ENCODE measurements at regions not wholly inside any gene's neighbourhood (a gene's known extent, or its start where the extent isn't known, plus 50 kb on each side); places are given as distances from the start of the nearest gene placed in this dataset.
"Not testable (repeated sequence)": the region's sequence is repeated elsewhere in the genome, so short reads cannot be mapped to it uniquely, and the experiment has no call there.

DNA sequence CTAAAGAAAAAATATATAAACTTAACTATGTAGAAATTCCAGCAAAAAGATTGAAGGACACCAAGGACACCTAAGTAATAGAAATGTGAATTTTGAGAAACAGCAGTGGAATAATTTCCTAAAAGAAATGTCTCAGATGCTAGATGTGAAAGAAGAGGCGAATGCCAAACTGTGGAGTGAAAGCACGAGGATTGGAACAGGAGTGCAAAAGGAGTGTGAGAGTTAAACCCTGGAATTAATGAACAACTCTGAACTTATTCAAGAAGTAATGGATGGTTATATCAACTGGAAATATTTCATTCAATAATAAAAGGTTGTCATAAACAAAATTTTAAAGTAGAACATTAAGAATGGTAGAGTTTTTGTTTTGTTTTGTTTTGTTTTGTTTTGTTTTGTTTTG is 78.5 kb upstream of the SGIP1 start:
- TF ChIP-seq, protein P1, sequence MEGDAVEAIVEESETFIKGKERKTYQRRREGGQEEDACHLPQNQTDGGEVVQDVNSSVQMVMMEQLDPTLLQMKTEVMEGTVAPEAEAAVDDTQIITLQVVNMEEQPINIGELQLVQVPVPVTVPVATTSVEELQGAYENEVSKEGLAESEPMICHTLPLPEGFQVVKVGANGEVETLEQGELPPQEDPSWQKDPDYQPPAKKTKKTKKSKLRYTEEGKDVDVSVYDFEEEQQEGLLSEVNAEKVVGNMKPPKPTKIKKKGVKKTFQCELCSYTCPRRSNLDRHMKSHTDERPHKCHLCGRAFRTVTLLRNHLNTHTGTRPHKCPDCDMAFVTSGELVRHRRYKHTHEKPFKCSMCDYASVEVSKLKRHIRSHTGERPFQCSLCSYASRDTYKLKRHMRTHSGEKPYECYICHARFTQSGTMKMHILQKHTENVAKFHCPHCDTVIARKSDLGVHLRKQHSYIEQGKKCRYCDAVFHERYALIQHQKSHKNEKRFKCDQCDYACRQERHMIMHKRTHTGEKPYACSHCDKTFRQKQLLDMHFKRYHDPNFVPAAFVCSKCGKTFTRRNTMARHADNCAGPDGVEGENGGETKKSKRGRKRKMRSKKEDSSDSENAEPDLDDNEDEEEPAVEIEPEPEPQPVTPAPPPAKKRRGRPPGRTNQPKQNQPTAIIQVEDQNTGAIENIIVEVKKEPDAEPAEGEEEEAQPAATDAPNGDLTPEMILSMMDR (IDR thresholded peaks at IDR 0.05; ENCODE audit: poor library complexity, severe bottlenecking), result no peak
- DNase-seq (ENCODE audit: low spot score), result no peak
- Histone ChIP-seq H3K4me1 (ENCODE audit: insufficient read depth, poor library complexity, severe bottlenecking) (no peaks in the 10 kb centered on the region), H3K4me3 (ENCODE audit: severe bottlenecking) (no peak overlapping the region), H3K27me3 (ENCODE audit: insufficient read depth, poor library complexity, severe bottlenecking) (no peaks in the 10 kb centered on the region), H3K27ac (ENCODE audit: poor library complexity, severe bottlenecking) (no peak overlapping the region), H3K9me3 (ENCODE audit: severe bottlenecking) (no peaks in the 10 kb centered on the region), H3K36me3 (ENCODE audit: low read depth) (no peaks in the 10 kb centered on the region)
- no peak for ATAC-seq (ENCODE audit: low read depth)

DNA sequence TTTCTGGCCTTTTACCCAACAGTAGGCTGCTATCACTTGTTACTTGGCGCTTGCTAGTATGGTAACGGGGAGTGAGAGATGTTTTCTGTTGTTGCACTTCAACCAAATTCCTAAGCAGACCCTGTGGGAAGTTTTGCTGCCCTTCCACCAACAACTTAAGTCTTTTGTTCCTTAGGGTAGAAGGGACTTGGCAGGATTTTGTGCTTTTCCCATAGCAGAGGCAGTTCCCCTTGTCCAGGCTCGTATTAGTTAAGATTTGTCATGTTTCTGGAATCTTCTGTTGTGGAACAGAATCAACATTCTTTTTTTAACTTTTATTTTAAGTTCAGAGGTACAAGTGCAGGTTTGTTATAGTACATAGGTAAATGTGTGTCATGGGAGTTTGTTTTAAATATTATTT is 73.2 kb upstream of the SGIP1 start:
- Histone ChIP-seq H3K4me1 (ENCODE audit: insufficient read depth, poor library complexity, severe bottlenecking) (peaks cover 12% of the 10 kb centered on the region), H3K4me3 (ENCODE audit: severe bottlenecking) (no peak overlapping the region), H3K27me3 (ENCODE audit: insufficient read depth, poor library complexity, severe bottlenecking) (no peaks in the 10 kb centered on the region), H3K9me3 (ENCODE audit: severe bottlenecking) (no peaks in the 10 kb centered on the region), H3K27ac (ENCODE audit: poor library complexity, severe bottlenecking) (no peak overlapping the region), H3K36me3 (ENCODE audit: low read depth) (no peaks in the 10 kb centered on the region)
- TF ChIP-seq, protein P1 (IDR thresholded peaks at IDR 0.05; ENCODE audit: poor library complexity, severe bottlenecking), result no peak
- ATAC-seq (ENCODE audit: low read depth) (no peak), DNase-seq (ENCODE audit: low spot score) (no peak)

DNA sequence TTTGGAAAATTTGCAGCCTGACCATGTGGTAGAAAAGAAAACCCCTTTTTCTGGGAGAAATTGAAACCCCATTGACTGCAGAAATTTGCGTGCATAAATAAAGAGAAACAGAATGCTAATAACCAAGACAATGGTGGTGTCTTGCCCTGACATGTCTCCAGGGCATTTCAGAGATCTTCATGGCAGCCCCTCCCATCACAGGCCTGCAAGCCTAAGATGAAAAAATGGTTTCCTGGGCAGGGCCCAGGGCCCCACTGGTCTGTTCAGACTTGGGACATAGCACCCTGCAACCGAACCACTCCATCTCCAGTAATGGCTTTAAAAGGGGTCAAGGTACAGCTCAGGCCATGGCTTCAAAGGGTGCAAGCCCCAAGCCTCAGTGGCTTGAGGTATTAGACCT is 71.6 kb upstream of the SGIP1 start:
- Histone ChIP-seq H3K9me3 (ENCODE audit: severe bottlenecking) (no peaks in the 10 kb centered on the region), H3K4me1 (ENCODE audit: insufficient read depth, poor library complexity, severe bottlenecking) (peaks cover 16% of the 10 kb centered on the region), H3K27me3 (ENCODE audit: insufficient read depth, poor library complexity, severe bottlenecking) (no peaks in the 10 kb centered on the region), H3K36me3 (ENCODE audit: low read depth) (no peaks in the 10 kb centered on the region), H3K27ac (ENCODE audit: poor library complexity, severe bottlenecking) (no peak overlapping the region), H3K4me3 (ENCODE audit: severe bottlenecking) (no peak overlapping the region)
- DNase-seq (ENCODE audit: low spot score), result no peak
- TF ChIP-seq, protein P1 (IDR thresholded peaks at IDR 0.05; ENCODE audit: poor library complexity, severe bottlenecking), result no peak
- no peak for ATAC-seq (ENCODE audit: low read depth)

DNA sequence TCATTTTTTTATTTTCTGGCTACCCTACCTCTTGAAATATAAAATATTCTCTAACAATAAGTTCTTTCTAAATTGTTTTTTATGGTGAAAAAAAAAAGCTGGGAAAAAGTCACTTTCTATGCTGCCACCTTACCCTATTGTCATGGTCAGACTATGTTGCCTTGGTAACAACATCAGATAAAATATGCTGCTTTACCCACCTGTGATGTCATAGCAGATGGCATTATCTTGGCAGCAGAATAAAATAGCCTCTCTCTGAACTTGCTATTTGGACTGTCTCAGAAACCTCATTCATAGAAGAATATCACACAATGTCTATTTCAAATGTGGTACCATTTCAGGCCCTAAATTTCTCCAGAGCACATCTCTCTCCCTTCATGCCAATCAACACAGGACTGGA is 69.6 kb upstream of the SGIP1 start:
- Histone ChIP-seq H3K4me3 (ENCODE audit: severe bottlenecking) (no peak overlapping the region), H3K27me3 (ENCODE audit: insufficient read depth, poor library complexity, severe bottlenecking) (no peaks in the 10 kb centered on the region), H3K9me3 (ENCODE audit: severe bottlenecking) (no peaks in the 10 kb centered on the region), H3K27ac (ENCODE audit: poor library complexity, severe bottlenecking) (peak overlapping the region; percentile 91), H3K36me3 (ENCODE audit: low read depth) (no peaks in the 10 kb centered on the region), H3K4me1 (ENCODE audit: insufficient read depth, poor library complexity, severe bottlenecking) (peaks cover 16% of the 10 kb centered on the region)
- DNase-seq (ENCODE audit: low spot score) (no peak), ATAC-seq (ENCODE audit: low read depth) (no peak)
- TF ChIP-seq, protein P1 (IDR thresholded peaks at IDR 0.05; ENCODE audit: poor library complexity, severe bottlenecking), result no peak

GRCh38 chr1:66464802-66465201 is 69.2 kb upstream of the SGIP1 start:
- ATAC-seq (ENCODE audit: low read depth), result peak; percentile 99
- TF ChIP-seq, protein P1 (IDR thresholded peaks at IDR 0.05; ENCODE audit: poor library complexity, severe bottlenecking), result no peak
- Histone ChIP-seq H3K4me1 (ENCODE audit: insufficient read depth, poor library complexity, severe bottlenecking) (peaks cover 16% of the 10 kb centered on the region), H3K36me3 (ENCODE audit: low read depth) (no peaks in the 10 kb centered on the region), H3K27me3 (ENCODE audit: insufficient read depth, poor library complexity, severe bottlenecking) (no peaks in the 10 kb centered on the region), H3K27ac (ENCODE audit: poor library complexity, severe bottlenecking) (peak overlapping the region; percentile 91), H3K9me3 (ENCODE audit: severe bottlenecking) (no peaks in the 10 kb centered on the region), H3K4me3 (ENCODE audit: severe bottlenecking) (no peak overlapping the region)
- no peak for DNase-seq (ENCODE audit: low spot score)

DNA sequence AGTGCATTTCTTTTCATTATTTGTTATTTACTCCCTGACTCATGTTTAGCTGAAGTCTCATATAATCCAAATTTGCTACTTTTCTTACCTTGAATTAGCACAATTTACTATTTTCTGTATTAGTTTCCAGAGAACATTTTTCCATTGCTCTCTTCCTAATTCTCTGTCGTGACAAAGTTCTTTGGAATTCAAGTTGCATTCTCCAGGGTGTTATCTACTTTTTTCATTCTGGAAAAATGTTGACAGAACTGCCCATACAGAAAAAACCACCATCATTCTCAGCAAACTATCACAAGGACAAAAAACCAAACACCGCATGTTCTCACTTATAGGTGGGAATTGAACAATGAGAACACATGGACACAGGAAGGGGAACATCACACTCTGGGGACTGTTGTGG is 67.3 kb upstream of the SGIP1 start:
- not testable (repeated sequence) for H3K9me3 ChIP-seq (ENCODE audit: severe bottlenecking); H3K27me3 ChIP-seq (ENCODE audit: insufficient read depth, poor library complexity, severe bottlenecking); DNase-seq (ENCODE audit: low spot score); H3K4me3 ChIP-seq (ENCODE audit: severe bottlenecking); H3K36me3 ChIP-seq (ENCODE audit: low read depth)
- peak; percentile 19; the same call in 1 of the 3 replicates for ATAC-seq (ENCODE audit: low read depth)
- Histone ChIP-seq H3K4me1 (ENCODE audit: insufficient read depth, poor library complexity, severe bottlenecking) (peaks cover 16% of the 10 kb centered on the region), H3K27ac (ENCODE audit: poor library complexity, severe bottlenecking) (peak overlapping the region; percentile 91)

All from RWPE2 (cell line).